PC-3 (cell line): ENCODE measurements at regions not wholly inside any gene's neighbourhood (a gene's known extent, or its start where the extent isn't known, plus 50 kb on each side); places are given as distances from the start of the nearest gene placed in this dataset.

ENCODE experiments used
- ATAC-seq: fragments of 200-7000 bp; cut with Tn5 transposase; 2 replicates; pipeline ENCODE4 v1.9.1; 2020; ENCODE audit warnings: mild to moderate bottlenecking, moderate library complexity
- BruUV-seq: library from RNA; stranded (reverse); fragments of 400-500 nt; replicated peaks from 2 replicates; lab custom pipeline; 2021; lab: Mats Ljungman, UMichigan
- CTCF ChIA-PET: fragments of 300-600 bp; sonication (Branson Sonifier 250); formaldehyde crosslinking; loops from one replicate; lab custom pipeline; 2022; ENCODE audit warnings: antibody characterized with exemption; lab: Charles Lee
- POLR2A ChIA-PET: fragments of 300-600 bp; sonication (Branson Sonifier 250); formaldehyde crosslinking; loops from one replicate; lab custom pipeline; 2022; ENCODE audit warnings: antibody characterized with exemption; ENCODE audit not compliant: unreplicated experiment; lab: Charles Lee
- DNase-seq: peaks from one replicate; pipeline ENCODE4 v3.0.0-alpha.2; 2015
- H2AFZ ChIP-seq: fragments of 300-600 bp; sonication (generic); 2 replicates; pipeline ENCODE4 v1.6.0; 2016; ENCODE audit warnings: antibody characterized with exemption, low read length
- H3F3A ChIP-seq: fragments of 300-600 bp; sonication (generic); one replicate; pipeline ENCODE4 v1.6.0; 2017; ENCODE audit warnings: antibody characterized with exemption, low read length, control low read depth, mild to moderate bottlenecking; ENCODE audit not compliant: unreplicated experiment
- H3K27ac ChIP-seq: fragments of 300-600 bp; sonication (generic); 2 replicates; pipeline ENCODE4 v1.5.1; 2016; ENCODE audit warnings: mild to moderate bottlenecking, low read length
- H3K27me3 ChIP-seq: fragments of 300-600 bp; sonication (generic); 2 replicates; pipeline ENCODE4 v1.6.1; 2016; ENCODE audit warnings: low read length, mixed read lengths
- H3K36me3 ChIP-seq: fragments of 300-600 bp; sonication (generic); 2 replicates; pipeline ENCODE4 v1.6.1; 2016; ENCODE audit warnings: low read depth, mixed run types, low read length, mixed read lengths
- H3K4me1 ChIP-seq: fragments of 300-600 bp; sonication (generic); 2 replicates; pipeline ENCODE4 v1.5.1; 2016; ENCODE audit warnings: low read length; ENCODE audit not compliant: insufficient read depth
- H3K4me2 ChIP-seq: fragments of 300-600 bp; sonication (generic); 2 replicates; pipeline ENCODE4 v1.6.0; 2016; ENCODE audit warnings: low read length
- H3K4me3 ChIP-seq: fragments of 300-600 bp; sonication (generic); 2 replicates; pipeline ENCODE4 v1.5.1; 2016; ENCODE audit warnings: mild to moderate bottlenecking, low read length, mixed read lengths
- H3K79me2 ChIP-seq: fragments of 300-600 bp; sonication (generic); 2 replicates; pipeline ENCODE4 v1.6.1; 2017; ENCODE audit warnings: low read length, mixed read lengths
- H3K9ac ChIP-seq: fragments of 300-600 bp; sonication (generic); 2 replicates; pipeline ENCODE4 v1.6.0; 2016; ENCODE audit warnings: mild to moderate bottlenecking, low read length
- H3K9me2 ChIP-seq: fragments of 300-600 bp; sonication (generic); replicated peaks from 2 replicates; pipeline ENCODE4 v1.6.1; 2016; ENCODE audit warnings: mixed run types, low read length, mixed read lengths
- H3K9me3 ChIP-seq: fragments of 300-600 bp; sonication (generic); 2 replicates; pipeline ENCODE4 v1.6.1; 2016; ENCODE audit warnings: low read length, mixed read lengths
- H4K20me1 ChIP-seq: fragments of 300-600 bp; sonication (generic); 2 replicates; pipeline ENCODE4 v1.6.1; 2016; ENCODE audit warnings: low read length, mixed read lengths
- CTCF ChIP-seq: fragments of 300-600 bp; sonication (generic); conservative IDR thresholded peaks from 2 replicates; pipeline ENCODE4 v1.5.1; 2017; ENCODE audit warnings: antibody characterized with exemption, low read depth, mild to moderate bottlenecking, low read length
- EZH2 ChIP-seq: fragments of 300-600 bp; sonication (generic); IDR thresholded peaks from one replicate; pipeline ENCODE4 v1.6.1; 2017; ENCODE audit warnings: antibody characterized with exemption, mild to moderate bottlenecking, low read length; ENCODE audit not compliant: unreplicated experiment
- EZH2phosphoT487 ChIP-seq: fragments of 300-600 bp; sonication (generic); IDR thresholded peaks from 2 replicates; pipeline ENCODE4 v1.6.1; 2018; ENCODE audit warnings: mild to moderate bottlenecking, antibody characterized with exemption, low read length, borderline replicate concordance
- intact Hi-C: fragments of 100-400 bp; cut with micrococcal nuclease; formaldehyde crosslinking; loops from 2 replicates; pipeline ENCODE4 v1.9.0; 2023

GRCh38 chr1:238982736-238983135 lies 403.6 kb upstream of the CHRM3 start:
- Histone ChIP-seq H3K9me3 (no peaks in the 10 kb centered on the region), H3K79me2 (no peaks in the 10 kb centered on the region), H3K4me3 (no peak overlapping the region), H3K9me2 (no peaks in the 10 kb centered on the region), H3F3A (no peaks in the 10 kb centered on the region), H3K27ac (no peak overlapping the region), H3K4me2 (no peak overlapping the region), H3K27me3 (no peaks in the 10 kb centered on the region), H3K9ac (no peak overlapping the region), H4K20me1 (no peaks in the 10 kb centered on the region), H3K36me3 (no peaks in the 10 kb centered on the region), H2AFZ (no peak overlapping the region), H3K4me1 (0 out of 2 replicates have a peak, but pooled peaks cover 10% of the 10 kb centered on the region)
- no TSS peak for BruUV-seq
- CTCF ChIA-PET: no interaction called here
- intact Hi-C loops: no loop called here
- TF ChIP-seq EZH2phosphoT487 (no peak), EZH2 (no peak), CTCF (no peak)
- POLR2A ChIA-PET: no interaction called here
- ATAC-seq: no peak
- no peak for DNase-seq

- H3K27ac ChIP-seq: no peak overlapping the region
- no peak for ATAC-seq
- H3K4me2 ChIP-seq: no peak overlapping the region
- H3K9me2 ChIP-seq: no peaks in the 10 kb centered on the region
- no peak overlapping the region for H3K4me3 ChIP-seq
- intact Hi-C loops: no loop called here
- no peak overlapping the region for H3K9ac ChIP-seq
- no peaks in the 10 kb centered on the region for H4K20me1 ChIP-seq
- ChIA-PET CTCF (no interaction called here), POLR2A (no interaction called here)
- H3F3A ChIP-seq: no peaks in the 10 kb centered on the region
- H3K36me3 ChIP-seq: no peaks in the 10 kb centered on the region
- TF ChIP-seq EZH2: no peak
- TF ChIP-seq EZH2phosphoT487: no peak
- TF ChIP-seq CTCF: no peak
- 0 out of 2 replicates have a peak, but pooled peaks cover 10% of the 10 kb centered on the region for H3K4me1 ChIP-seq
- H3K9me3 ChIP-seq: no peaks in the 10 kb centered on the region
- no peaks in the 10 kb centered on the region for H3K27me3 ChIP-seq
- BruUV-seq: no TSS peak
- no peaks in the 10 kb centered on the region for H3K79me2 ChIP-seq
- DNase-seq: no peak
- H2AFZ ChIP-seq: no peak overlapping the region
These were observed 404.9 kb upstream of the CHRM3 start for GRCh38 chr1:238981317-238981933.

- H3F3A ChIP-seq: no peaks in the 10 kb centered on the region
- no peaks in the 10 kb centered on the region for H4K20me1 ChIP-seq
- intact Hi-C loops: no loop called here
- no peaks in the 10 kb centered on the region for H3K79me2 ChIP-seq
- no TSS peak for BruUV-seq
- H3K27ac ChIP-seq: no peak overlapping the region
- no peaks in the 10 kb centered on the region for H3K9me2 ChIP-seq
- 0 out of 2 replicates have a peak, but pooled peaks cover under 1% of the 10 kb centered on the region for H3K4me1 ChIP-seq
- ATAC-seq (no peak), DNase-seq (no peak)
- H3K27me3 ChIP-seq: no peaks in the 10 kb centered on the region
- no peak overlapping the region for H3K4me2 ChIP-seq
- ChIA-PET POLR2A (no interaction called here), CTCF (no interaction called here)
- H3K9ac ChIP-seq: no peak overlapping the region
- H3K36me3 ChIP-seq: no peaks in the 10 kb centered on the region
- TF ChIP-seq CTCF (no peak), EZH2 (no peak), EZH2phosphoT487 (no peak)
- H3K4me3 ChIP-seq: no peak overlapping the region
- no peaks in the 10 kb centered on the region for H3K9me3 ChIP-seq
- H2AFZ ChIP-seq: no peak overlapping the region
These were observed 406.3 kb upstream of the CHRM3 start for GRCh38 chr1:238980053-238980452.
